Retina (tissue), 1 donor: ENCODE measurements at regions not wholly inside any gene's neighbourhood (a gene's known extent, or its start where the extent isn't known, plus 50 kb on each side); places are given as distances from the start of the nearest gene placed in this dataset.
A peak's percentile ranks its signal among the peaks of the same experiment; 100 is the strongest.
"Not testable (repeated sequence)": the region's sequence is repeated elsewhere in the genome, so short reads cannot be mapped to it uniquely, and the experiment has no call there.

Experiments
- DNase-seq: peaks from one replicate; pipeline ENCODE4 v3.0.0-alpha.2; 2016

DNA sequence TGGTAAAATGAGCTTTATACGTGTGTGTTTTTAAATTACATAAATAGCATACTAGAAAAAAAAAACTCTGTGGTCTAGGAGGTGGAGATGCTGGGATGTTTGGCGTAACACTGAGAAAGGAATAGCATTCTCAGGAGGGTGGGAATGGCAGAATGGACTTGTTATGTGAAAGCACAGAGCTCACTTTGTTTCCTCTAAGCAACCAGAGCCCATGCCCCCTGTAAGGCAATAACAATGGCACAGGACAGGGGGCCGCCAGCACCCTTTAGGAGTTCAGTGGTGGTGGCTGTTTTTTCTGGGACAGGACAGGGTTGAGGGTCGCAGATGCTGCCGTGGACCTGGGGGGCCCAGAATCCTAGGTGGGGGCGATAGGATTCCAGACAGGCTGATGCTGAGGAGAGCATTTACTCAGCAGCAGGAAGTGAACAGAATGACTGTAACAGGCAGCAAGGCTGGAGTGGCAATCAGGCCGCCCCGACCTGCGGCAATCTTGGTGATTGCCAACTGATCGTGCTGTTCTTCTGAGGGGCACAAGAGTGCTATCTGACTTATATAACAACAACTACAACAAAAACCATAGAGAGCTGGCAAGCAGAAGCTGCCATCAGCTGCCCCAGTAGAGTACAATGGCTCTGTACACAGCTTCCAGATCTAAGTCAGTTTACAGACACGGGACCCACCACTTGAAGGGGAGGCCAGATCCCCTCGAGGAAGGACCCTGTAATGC, 160.4 kb downstream of the UACA start:
- no peak for DNase-seq

DNA sequence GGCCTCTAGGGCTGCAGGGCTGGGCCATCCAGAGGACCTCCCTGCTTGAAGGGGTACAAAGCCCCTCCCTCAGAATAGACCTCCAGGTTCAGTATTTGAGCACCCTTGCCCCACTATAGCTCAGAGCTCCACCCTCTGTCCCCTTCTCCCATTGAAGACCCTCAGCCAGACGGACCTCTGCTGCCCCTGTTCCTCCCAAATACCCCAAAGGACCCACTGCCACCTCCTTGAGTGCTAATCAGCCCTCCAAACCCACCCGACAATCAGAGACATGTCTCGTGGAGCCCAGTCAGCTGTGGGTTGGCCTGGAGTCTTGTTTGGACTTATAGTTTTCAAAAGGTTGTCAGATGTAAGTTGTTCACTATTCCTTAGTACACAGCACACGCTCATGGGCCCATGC, 161.1 kb downstream of the UACA start:
- no peak for DNase-seq

DNA sequence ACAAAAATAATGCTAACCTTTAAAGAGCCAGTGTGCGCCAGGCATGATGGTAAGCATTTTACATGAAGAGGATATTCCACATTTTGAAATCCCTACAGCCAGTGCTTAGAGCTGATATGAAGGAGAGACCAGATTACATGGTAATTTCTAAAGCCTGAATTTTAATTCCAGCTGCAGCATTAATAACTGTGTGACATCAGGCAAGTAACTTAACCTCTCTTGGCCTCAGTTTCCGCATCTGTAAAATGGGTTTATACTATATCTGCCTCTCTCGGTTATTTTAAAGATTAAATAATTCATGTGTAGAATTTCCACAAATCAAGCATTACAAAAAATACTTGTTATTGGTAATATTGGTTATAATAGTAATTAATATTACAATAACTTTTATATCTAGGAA, 165.4 kb downstream of the UACA start:
- no peak for DNase-seq

DNA sequence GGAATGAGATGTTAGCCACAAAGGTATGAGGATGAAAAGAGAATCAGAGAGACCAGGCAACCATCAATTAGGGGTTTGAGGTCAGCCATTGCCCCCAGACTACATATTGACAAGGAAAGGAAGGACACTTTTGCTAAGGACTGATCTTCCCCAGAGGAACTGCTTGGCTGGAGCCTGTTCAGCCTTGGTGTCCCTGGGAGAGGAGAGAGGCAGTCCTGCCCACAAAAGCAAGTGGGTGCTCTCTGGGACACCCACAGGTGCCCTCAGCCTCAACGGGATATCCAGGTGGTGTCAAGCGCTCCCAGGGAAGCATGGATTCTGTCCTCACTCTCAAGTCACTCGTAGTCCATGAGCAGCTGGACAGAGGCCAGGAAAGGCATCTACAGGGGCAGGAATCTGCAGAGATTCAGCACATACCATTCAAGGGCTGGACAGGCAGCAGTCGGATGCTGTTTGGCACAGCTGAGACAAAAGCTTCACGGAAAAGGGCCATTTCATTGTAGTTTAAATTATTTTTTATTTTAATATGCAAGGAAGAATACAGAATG, 166.2 kb downstream of the UACA start:
- no peak for DNase-seq

DNA sequence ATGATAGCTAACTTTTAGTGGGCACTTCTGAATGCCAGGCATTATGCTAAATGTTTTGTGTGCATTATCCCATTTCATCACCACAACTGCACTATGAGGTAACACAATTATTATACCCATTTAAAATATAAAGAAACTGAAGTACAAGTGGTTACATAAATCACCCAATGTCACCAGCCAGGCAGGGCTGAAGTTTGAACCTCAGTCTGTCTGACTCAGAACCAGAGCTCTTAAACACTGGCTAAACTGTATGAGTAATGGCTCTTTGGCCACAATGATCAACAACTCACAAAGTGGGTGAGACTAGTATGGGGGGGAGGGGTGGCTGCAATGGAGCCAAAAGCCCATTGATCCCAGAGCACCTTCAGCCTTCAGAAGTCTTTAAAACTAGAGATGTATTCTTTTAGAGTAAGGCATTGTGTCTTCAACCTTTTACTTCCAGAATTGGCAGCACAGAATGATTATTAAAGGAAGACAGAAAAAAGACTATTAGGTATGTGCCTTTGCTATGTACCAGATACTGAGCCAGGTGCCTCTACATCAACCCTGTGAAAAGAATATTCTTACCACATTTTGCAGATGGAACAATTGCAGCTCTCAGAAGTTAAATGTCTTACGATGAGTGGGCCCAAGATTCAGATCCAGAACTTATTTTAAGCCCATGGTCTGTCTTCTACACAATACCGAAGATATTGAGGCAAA, 166.9 kb downstream of the UACA start:
- DNase-seq: no peak

DNA sequence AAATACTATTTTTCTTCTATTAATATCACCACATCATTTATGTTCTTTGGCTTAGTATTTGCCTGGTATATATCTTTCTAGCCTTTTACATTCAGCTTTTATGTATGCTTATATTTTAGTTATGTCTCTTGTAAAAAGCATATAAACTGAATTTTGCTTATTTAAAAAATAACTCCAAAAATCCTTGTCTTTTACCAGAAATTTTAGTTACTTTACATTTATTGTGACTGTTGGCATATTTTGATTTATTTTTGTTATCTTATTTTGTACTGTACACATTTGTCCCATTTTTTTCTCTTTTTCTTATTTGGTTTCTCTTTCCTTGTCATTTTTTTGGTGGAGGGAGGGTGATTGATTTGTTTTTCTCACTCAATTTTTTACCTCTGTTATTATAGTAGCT, 169.6 kb downstream of the UACA start:
- DNase-seq: no peak

DNA sequence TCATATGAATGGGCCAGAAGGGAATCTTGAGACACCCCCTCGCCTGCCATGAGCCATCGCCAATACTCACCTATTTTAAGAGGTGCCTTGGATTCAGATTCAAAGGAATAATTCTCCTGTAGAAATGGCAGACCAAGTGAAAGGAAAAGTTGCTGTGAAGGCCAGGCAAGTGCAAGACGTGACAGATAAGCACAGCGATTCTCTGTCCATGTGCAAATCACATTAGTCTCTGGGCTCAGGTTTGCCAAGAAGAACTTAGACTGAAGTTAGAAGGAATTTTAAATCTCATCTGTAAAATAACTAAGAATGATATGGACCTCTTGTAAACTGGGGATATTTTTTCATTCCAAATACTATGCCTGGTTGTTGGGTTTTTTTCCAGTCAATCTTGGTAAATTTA, 173.6 kb downstream of the UACA start:
- no peak for DNase-seq

DNA sequence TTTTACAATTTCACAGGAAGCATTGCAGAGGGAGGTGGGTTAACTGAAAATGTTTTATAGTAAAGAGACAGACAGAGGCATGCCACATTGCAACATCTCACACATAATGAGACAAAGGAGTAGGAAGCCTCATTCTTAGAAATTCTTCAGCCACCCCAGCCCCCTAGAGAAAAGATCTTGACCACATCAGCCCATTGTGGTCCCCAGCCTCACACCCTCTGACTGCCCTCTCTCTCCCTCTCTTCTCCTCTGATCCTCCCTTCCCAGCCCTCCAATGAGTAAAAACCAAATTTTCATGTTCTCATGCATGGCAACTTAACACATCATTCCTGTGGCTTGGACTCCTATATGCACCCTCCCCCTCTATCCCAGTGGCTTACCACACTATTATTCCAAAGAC, 174.1 kb downstream of the UACA start:
- no peak for DNase-seq

DNA sequence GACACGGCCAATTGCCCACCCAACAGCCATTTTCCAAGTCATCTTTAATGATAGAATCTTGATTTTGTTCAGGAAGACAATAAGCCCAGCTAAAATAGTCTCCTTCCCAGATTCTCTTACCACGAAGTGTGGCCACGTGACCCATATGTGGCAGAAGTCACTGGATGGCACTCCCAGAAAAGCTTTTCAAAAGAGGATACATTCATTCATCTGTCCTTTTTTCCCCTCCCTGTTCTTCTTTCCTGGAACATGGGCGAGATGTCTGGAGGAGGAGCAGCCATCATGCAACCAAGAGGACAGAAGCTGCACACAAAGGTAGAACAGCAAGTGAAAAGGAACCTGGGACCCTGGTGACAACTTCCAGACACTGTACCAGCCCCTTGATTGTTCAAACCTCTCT, 174.7 kb downstream of the UACA start:
- no peak for DNase-seq

DNA sequence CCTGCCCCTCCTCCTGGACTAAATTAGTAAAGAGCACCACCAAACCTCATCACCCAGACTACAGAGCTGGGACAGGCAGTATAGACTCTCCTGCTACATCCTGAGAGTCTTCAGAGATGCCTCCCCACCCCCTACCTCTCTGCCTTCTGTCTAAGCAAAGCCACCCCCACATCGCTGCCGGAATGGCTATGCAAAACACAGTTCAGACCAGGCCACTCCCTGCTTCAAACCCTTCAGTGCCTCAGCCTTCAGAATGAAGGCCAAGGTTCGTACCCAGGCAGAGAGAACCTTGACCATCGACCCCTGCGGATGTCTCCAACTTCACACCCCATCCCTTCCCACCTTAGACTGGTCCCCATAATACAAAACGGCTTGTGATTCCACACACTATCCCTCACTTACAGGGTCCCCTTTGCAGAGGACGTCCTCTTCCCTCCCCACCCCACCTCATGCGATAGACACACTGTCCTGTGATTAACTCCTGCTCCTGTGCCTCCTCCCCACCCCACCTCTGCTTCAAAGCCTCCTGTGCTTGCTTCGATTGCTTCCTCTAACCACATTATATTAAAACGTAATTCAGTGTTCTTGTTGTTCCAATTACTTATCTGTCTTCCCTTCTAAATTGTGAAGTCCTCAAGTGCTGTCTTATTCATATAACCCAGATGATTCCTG, 175.3 kb downstream of the UACA start:
- no peak for DNase-seq

DNA sequence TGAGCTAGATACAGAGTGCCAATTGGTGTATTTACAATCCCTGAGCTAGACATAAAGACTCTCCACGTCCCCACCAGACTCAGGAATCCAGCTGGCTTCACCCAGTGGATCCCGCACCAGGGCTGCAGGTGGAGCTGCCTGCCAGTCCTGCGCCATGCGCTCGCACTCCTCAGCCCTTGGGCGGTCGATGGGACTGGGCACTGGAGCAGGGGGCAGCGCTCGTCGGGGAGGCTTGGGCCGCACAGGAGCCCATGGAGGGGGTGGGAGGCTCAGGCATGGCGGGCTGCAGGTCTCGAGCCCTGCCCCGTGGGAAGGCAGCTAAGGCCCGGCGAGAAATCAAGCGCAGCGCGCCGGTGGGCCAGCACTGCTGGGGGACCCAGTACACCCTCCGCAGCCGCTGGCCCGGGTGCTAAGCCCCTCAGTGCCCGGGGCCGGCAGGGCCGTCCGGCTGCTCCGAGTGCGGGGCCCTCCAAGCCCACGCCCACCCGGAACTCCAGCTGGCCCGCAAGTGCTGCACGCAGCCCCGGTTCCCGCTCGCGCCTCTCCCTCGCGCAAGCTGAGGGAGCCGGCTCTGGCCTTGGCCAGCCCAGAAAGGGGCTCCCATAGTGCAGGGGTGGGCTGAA, 176.2 kb downstream of the UACA start:
- DNase-seq: not testable (repeated sequence)

DNA sequence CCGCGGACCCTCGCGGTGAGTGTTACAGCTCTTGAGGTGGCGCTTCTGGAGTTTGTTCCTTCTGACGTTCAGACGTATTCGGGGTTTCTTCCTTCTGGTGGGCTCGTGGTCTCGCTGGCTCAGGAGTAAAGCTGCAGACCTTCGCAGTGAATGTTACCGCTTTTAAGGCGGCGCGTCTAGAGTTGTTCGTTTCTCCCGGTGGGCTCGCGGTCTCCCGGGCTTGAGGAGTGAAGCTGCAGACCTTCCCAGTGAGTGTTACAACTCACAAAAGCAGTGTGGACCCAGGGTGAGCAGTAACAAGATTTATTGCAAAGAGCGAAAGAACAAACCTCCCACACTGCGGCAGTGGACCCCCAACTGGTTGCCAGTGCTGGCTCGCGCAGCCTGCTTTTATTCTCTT, 177.1 kb downstream of the UACA start:
- no peak for DNase-seq

DNA sequence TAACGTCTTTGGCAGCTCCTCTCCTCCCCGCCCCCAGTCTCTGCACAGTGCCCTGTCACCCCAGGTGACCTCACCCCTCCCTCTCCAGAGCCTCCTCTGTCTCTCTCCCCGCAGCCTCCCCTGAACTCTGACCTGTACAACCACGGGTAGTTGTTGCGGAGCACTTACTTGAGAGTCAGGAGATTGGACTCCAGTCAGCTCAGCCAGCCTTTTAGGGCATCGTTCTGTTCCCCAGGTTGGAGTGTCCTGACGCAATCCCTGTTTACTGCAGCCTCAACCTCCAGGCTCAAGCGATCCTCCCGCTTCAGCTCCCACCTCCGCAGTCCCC, 177.7 kb downstream of the UACA start:
- DNase-seq: no peak

DNA sequence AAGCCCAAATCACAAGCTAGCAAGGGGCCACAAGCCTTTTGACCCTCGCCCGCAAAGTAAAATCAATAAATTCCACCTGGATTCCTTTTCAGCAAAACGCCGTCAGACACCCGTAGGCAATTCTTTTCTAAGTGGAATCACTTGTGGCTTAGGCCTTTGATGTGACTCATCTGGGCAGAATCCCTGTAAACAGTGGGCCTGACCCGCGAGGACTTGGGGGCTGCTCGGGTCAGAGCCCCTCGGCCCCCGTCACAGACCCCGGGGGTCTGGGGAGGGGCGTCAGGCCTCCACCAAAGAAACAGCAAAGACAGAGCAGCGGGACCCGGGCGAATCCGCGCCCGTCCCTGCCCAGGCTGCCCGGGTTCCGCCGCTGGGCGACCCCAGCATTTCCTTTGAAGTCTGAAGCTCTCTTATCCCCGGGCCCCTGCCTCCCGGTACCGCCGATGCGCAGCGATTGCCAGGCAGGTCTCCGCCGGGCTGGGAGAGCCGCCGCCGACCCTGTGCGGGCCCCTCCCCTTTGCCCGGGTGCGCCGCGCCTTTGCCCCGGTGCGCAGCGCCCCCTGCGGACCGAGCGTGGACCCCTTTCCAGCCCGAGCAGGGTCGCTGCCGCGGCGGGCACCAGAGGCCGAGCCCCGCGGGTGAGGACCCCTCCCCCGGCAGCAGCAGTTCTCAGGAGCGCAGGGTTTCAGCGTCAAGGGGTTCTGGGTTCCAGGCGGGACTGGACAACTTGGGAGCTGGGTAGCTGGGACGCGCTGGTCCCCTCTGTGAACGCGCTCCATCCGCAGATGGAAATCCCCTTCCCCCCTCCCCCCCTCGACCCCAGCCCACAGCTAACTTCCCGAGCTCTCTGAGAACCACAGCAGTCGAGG, 178.3 kb downstream of the UACA start:
- peak; percentile 86 for DNase-seq

DNA sequence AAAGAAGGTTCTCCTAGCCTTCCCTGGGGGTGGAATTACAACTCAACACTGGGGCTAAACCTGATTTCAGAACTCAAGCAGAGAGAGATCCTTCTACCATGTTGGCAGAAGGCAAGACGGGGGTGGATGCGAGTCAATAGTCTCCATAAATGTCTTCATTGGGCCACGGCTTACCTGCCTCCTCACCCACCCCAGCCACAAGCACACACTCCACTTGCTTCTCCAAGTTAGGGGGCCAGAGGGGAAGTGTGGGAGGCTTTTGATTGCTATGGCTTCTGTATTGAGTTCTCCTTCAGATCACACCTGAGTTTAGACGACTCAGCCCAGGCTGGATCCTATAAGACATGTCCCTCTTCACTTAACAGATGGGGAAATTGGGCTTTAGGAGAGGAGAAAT, 178.9 kb downstream of the UACA start:
- peak; percentile 27 for DNase-seq

DNA sequence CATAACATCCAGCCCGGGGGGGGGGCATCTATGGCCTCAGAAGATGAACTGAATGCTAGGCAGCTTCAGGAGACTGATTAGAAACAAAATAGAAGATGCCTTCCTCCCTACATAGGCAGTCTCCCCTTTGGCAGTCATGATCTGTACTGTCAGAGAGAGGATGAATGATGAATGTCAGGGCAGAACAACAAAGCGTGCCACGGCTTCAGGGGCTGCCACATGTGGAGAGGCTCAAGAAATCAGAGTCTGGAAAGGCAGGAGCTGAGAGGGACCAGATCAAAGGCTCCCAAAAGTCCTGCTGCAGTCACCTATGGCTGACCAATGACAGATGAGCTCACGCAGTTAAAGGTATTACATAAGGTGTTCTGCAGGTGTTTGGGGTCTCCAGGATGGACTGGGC, 180.4 kb downstream of the UACA start:
- no peak for DNase-seq

DNA sequence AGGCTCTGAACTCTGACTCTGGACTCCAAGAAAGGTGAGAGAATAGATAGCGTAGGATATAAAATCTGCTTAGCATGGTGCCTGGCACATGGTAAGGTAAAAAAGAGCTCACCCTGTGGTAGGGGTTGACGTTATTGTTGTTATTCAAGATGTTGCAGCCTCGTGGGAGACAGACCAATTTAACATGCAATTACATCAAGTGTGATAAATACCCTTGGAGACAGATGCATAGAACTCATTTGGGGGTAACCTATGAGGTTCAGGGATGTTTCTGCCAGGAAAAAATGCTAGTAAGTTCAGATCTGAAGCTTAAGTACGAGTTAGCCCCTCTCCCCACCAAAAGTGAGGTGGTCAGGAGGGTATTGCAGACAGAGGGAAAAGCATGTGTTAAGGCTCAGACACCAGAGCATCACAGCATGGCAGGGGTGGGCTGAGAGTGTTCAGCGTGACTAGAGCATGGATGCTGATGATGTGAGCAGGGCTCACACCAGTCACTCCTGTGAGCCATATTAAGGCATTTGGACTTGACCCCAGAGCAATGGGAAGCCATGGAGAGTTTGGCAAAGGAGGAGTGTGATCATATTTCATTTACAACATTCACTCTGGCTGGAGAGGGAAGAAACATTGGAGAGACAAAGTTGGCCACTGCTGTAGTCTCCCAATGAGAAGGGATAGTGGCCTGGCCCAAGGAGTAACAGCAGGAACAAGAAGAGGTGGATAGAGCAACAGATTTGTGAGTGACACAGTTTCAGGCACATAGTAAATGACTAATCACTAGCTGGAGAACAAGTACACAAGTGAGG, 181.0 kb downstream of the UACA start:
- no peak for DNase-seq

DNA sequence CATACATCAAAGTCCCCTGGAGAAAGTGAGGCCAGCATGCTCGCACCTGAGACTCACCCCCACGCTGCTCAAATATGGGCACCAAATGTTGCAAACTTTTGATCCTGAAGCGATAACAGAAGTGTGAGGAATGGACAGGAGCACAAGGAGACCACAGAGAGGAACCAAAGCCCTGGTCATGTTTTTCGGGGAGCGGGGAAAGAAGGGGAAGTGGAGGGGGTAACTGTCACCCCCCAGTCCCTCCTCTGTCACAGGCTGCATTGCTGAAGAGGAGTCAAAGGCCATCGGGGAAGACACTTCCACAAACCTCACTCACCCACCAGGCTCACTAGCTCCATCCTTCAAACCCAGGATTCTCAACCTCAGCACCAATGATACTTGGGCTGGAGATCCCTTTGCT, 182.4 kb downstream of the UACA start:
- no peak for DNase-seq

DNA sequence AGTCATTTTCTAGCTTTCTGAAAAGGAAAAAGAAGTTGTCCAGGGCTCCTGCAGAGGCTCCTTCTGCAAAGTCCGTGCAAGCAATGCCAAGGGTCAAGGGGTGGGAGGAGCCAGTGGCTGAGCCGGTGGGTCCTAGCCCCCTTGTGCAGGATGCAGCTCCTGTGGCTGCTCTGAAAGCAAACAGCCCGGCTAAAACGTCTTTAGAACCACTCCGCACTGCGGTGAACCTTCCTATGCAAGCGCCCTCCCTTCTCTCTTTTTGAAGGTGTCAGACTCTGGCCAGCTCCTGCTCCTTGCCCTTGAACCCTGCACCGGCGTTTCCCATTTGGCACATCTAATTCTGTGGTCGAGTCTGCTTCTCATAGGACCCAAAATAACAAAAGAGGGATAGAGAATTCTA, 183.1 kb downstream of the UACA start:
- no peak for DNase-seq

DNA sequence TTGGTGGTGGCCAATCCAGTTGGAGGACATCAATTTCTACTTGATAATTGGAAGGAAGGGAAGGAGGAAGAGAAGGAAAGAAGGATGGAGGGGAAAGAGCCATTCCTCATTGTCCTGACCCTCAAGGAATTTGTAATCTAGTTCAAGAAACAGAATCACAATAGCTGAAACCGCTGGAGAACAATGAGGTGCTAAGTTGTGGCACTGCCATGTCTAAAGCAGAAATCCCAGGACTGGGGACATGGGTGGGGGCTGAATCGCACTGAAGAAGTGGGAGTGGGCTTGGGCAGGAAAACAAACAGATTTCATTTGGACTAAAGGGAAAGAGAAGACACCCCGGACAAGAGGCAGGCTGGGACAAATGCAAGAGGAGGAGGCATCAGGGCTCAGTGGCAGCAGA, 183.6 kb downstream of the UACA start:
- DNase-seq: no peak

DNA sequence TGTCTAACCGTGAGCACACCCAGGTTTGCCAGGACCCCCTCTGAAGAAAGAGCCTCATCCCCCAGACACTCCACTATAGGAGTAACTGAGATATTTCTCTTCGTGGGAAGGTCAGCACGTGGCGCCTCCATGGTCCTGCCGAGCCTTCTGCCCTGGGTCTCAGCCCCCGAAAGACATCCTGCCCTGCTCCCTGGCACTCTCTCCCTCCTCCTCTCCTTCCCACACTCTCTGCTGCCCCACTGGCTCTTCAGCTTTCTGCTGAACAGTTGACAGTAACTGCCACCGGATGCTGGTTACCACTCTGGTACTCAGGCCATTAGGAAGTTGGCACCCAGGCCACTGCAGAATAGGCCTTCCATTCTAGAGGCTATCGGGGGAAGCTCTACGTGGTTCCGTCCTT, 185.2 kb downstream of the UACA start:
- no peak for DNase-seq

DNA sequence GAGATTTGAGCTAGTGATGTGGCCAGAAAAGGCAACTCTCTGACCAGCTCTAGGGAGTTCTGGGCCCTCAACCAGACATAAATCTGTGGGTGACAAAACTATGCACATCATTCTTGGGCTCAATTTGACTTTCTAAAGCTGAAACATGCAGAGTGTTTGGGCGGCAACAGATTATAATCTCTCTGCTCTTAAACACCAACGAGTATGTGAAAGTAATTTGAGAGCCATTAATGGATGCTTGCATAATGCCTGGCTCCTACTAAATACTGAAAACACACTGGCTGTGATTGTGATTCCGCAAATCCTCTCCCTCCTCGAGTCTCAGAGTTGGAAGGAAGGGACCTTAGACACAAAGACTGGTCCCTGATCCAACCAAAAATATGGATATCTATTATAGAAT, 186.7 kb downstream of the UACA start:
- DNase-seq: no peak
